ENCODE measurements at regions not wholly inside any gene's neighbourhood (a gene's known extent, or its start where the extent isn't known, plus 50 kb on each side); places are given as distances from the start of the nearest gene placed in this dataset.

GRCh38 chr4:110793381-110793801, 170.5 kb upstream of the PITX2 start:
- TF ChIP-seq POLR2A (IDR thresholded peaks at IDR 0.05; ENCODE audit: low read length) (no peak), GATA1 (IDR thresholded peaks at IDR 0.05; ENCODE audit: low read depth, low read length) (no peak)
